ENCODE measurements at regions not wholly inside any gene's neighbourhood (a gene's known extent, or its start where the extent isn't known, plus 50 kb on each side); places are given as distances from the start of the nearest gene placed in this dataset.
A peak's percentile ranks its signal among the peaks of the same experiment; 100 is the strongest.

DNA sequence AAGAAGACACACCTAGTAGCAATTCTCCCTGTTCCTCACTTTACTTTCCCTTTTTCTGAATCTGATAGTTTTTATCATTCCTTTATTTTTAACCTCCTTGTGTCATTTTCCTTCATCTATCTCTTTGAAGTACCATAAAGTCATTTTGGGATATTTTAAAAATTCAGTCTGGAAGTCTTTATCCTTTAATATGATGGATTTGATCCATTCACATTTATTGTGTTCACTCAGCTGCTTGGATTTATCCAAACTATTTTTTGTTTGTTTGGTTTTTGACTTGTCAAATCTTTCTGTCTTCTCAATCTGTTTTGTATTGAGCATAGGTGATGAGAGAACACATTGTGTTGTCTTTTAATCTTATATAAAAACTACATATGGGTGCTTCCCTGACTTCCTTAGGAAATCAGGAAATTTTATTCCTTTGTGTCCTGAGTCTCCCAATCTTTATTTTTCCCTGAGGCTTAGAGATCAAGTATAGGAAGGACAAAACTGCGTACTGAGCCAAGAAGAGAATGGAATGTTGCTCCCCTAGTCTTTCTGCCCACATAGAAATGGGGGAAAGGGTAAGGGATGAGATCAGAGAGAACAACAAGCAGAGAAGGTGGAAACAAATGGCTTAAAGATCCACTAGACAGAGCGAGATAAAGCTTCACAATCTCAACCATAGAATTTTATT is 132.7 kb upstream of the HABP2 start:
- DNase-seq (ENCODE audit: low read depth): no peak

DNA sequence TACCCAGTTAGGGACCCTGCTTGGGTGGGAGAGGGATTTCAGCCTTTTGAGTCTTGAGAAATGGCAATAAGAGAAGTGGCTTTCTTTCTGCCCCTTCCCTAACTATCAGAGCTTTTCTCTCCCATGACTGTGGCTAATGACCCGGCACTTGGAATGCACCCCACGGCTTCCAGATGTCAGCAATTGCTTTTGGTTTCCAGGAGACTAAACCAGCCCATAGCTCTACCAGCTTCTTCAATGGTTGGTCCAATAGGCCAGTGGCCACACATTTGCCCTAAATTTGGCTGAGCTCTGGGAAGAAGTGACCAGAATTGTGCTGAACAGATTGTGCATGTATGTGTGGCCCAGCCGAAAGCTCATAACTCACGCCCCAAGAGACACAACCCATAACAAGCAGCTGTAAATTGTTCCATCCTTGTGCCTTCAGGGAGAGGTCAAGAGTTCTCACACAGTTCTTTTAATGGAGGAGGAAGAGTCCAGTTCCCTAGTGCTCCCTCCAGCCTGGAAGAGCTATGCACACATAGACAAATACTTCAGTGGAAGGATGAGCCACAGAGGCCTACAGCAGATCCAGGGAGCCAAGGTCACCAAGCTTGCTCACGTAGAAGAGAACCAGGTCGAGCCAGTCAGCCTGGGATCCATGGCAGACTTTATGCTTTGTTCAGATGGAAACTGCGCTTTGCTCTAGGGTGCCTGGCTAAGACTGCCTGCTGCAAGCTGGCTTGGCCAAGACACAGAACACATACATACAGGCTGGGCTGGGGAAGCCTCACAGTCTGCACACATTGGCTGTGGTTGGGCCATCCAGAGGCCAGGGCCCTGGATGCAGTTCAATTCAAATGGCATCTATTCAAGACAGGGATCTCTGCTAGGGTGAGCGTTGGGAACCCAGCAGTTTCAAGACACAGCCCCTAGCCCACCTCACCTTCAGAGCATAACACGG is 131.8 kb upstream of the HABP2 start:
- DNase-seq (ENCODE audit: low read depth): no peak

DNA sequence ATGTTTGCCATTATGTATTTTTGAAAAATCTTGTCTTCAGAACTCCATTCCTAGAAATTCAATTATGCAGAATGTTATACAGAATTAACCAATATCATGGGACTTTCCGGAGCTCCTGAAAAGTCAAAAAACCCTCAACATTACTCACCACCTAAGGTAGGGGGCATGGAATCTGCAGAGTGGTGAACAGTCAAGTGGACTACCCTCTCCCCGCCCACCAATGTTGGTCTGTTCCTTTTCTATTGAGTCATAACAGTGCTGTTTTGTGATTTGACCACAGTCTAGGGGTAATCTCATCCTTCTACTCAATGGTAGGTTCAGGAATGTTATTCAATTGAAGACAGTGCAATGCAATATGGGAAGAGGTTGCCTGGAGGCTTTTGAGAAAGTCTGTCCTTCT is 130.5 kb upstream of the HABP2 start:
- DNase-seq (ENCODE audit: low read depth): no peak

DNA sequence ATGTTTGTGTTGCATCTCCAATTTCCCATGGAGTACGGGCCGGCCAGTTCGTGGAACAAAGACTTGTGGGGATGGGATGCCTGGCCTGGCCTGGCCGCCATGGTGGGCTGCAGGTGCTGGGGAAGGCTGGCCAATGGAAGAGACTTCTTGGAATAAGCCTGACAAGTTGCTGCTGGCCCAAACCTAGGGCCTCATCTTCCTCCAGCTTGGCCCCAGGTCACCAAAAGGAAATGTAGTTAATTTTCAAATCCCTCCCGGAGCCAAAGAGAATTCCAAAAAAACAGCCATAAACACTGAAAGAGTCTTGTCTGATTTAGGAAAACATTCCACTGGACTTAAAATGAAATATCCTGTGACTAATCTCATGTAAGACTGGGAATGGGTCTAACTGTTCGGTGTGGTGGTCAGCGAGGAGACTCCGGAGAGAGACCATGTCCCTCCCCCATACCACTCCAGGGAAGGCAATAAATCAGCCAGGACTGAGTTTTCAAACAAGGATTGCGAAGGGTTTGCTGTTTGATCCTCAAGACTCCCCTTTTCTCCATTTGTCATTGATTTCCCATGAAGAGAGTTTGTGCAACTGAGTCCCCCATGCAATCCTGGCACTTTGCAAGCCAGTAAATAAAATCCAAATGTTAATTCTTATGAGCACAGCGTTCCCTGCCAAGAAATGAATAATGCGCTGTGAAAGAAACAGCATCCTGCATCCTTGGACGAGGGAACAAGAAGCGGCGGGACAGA is 128.7 kb upstream of the HABP2 start:
- no peak for DNase-seq (ENCODE audit: low read depth)

DNA sequence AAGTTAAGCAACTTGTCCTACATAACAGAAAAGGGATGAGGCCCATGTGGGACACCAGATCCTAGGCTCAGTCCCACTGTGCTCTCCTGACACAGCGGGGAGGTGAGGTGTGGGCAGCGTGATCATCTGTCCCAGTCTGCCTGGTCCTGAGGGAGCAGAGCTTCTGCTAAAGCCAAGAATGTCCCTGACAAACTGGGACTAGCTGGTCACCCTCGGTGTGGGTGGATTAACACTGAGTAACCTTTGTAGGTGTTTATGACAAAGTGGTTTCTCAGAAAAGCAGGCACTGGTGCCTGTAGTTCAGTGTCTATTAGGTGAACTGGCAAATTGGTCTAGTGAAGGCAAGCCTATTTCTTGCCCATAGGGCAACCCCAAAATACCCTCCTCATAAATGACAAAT is 127.8 kb upstream of the HABP2 start:
- DNase-seq (ENCODE audit: low read depth): no peak

DNA sequence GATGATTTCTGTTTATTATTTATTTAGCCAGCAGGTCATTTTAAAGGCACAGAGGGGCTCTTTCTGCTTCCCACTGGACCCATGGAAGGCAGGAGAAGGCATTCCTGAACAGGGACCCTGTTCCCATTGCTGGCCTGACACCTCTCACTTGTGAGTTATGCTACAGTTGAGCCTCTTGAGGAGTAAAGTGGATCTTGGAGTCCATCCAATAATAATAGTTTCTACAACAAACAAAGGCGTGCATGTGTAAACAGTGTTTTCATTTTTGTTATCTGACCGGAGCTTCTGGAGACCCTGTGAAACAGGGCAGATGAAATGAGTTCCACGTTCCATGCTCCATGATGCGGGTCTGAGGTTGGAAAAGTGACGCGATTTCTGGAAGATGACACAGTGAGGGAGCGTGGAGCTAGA is 127.3 kb upstream of the HABP2 start:
- no peak for DNase-seq (ENCODE audit: low read depth)

DNA sequence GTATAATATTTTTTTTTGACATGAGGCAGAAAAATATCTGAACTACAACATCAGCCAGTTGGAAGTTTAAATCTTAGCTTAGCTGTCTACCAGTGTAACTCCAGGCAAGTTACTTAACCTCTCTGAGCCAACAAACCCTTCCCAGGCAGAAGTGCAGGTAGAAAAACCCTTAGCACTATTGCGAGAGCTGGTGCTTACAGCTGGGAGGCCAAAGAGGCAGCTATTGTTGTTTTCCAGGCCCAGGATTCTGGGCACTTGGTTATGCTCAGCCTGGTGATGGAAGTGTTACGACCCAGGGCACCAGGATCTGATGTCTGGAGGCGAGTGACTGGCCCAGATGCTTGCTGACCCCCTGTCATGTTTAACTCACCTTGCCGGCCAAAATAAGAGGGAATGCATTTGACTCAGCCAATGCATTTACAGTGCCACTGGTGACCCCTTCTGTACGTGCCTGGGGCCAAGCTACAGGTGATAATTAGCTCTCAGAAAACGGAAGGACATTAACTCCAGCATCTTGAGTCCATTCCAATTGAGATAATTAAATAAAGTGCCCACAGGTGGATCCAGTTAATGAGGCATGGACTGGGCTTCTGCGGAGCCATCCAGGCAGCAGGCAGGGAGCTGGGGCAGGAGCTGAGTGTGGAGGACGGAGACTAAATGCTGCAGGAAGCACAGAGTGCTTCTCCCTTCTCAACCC is 126.5 kb upstream of the HABP2 start:
- no peak for DNase-seq (ENCODE audit: low read depth)

DNA sequence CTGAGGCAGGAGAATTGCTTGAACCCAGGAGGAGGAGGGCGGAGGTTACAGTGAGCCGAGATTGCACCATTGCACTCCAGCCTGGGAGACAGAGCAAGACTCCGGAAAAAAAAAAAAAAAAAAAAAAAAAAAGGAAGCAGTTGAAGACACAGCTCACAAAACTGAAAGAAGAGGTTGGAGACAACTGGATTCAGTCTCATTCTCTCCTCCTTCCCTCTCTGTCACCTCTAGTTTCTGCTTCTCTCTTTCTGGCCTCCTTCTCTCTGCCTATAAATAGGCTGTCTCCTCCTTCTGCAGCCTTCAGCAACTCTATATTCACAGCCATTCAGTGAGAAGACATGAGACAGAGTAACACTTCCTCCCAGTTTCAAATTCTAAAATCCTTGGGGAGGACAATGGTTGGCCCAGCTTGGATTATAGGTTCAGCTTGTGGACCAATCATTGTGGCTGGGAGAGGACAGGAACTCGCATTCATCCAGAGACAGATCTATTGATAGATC is 125.6 kb upstream of the HABP2 start:
- no peak for DNase-seq (ENCODE audit: low read depth)

DNA sequence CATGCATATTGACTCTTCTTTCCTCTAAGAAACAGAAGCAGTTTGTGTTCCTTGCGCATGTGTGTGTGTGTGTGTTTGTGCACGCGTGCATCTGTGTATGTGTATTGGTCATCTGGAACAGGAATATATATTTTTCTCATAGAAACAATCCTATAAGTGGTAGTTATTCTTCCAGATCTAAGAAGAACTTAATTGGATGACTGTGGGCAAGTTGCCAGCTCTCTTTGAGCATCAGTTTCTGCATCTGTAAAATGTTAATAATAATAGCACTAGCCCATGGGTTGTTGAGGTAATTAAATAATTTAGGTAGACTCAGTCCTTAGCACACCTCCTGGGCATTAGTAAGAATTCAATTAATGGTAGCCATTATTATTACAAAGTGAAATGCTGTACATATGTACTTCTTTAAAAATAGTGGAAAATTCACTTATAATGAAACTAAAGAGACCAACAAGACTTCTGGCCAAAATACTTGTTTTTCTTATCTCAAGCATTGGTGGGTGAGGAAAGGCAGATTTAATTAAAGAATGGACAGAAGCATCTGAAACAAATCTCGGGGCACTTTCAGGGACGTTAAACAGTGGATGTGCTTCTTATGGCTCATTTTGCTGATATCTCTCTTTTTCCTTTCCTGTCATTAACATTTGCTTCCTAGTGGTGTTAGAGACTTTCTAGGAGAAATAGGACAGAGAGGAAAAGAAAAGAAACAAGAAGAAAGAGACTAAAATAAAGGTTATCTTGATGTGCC is 124.9 kb upstream of the HABP2 start:
- DNase-seq (ENCODE audit: low read depth): no peak

DNA sequence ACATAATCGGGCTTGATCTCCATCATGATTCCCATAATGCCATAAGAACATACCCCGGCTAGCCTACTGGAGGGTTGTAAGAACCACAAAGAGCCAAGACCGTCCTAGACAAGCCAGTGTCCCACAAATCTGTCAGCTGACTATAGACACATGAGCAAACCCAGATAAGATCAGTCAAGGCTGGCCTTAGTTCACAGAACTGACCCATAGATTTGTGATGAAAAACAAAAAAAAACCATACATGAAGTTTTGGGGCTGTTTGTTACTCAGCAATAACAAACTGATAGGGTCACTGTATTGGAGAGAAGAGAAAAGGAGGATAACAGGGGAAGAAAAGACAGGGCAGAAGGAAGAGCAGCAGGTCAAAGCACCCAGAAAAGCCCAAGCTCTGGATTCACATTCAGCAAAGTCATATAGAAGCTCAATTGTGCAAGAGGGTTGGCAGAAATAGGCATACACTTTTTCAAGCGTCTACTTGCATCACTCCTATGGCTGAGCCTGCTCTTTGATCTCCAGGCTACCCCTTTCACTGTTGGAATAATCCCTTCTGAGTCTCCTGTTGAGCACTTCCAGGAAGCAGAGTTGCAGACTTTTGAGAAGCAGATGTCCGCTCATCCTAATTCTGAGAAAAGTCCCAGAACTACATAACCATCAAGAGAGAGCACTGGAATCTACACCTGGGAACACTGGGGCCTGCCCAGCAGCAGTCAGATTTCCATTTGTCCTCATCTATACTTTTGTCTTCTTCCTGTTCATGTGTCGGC is 122.0 kb upstream of the HABP2 start:
- no peak for DNase-seq (ENCODE audit: low read depth)

DNA sequence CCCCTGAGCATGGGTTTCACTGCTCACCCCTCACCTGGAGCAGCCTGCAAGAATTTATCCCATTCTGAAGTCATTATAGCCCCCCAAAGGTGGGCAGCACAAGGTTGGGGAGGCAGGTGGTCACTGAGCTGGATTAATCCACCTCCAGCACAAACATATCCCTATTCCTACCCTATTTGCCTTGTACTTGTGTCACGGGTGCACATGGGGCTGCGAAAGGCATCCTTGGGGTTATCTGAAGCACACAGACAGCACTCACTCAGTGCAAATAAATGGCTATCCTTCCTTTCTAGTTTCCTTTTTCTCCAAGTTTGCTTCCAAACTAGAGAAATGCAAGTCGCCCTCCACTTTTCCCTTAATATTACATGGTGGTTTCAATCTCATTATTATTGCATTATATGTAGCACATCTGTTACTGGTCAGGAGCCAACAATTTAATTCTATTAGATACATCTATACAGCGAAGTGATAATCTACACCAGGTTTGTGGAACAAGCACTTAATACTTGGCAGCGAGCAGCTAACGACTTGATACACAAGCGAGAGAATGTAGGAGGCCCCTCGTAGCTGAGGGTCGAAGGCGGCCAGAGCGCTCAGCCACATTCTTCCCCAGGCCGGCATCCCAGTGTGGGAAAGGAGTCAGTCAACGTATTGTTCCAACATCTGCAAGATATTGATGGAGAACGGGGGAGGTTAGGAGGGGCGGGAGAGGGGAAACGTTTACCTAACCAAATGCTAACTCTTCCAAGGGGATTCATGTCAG is 121.3 kb upstream of the HABP2 start:
- peak; percentile 24 for DNase-seq (ENCODE audit: low read depth)

DNA sequence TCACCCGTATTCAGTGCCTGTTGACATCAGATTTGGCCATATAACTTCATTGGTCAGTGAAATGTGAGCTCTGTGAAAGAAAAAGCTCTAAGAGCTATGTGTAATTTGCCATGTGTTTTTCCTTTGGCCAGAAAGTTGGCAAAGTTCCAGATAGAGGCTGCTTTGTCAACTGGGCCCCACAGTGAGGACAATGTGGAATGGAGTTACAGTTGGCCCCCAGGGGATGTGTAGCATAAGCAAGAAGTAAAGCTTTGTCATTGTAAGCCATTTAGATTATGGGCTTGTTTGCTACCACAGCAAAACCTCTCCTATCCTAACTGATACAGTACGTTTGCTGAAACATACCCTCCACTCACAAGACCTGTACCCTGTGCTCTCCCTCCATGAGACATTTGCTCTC is 119.1 kb upstream of the HABP2 start:
- no peak for DNase-seq (ENCODE audit: low read depth)

DNA sequence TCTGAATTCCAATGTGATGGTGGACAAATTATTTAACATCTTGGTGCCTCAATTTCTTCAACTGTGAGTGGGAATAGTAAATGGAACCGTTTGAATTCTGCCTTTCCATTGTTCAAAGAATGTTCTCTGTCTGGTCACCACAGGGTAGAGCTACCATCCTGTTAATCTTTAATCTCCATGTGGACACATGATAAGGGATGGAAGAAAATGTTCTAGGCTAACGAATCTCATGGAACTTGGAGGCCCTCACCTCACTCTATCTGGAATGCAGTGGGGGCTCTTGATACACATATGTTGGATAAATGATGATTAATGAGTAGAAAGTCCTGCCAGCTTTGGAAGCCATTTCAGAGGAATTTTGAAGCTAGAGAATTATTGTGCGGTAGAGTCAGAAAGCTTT is 118.5 kb upstream of the HABP2 start:
- DNase-seq (ENCODE audit: low read depth): no peak

DNA sequence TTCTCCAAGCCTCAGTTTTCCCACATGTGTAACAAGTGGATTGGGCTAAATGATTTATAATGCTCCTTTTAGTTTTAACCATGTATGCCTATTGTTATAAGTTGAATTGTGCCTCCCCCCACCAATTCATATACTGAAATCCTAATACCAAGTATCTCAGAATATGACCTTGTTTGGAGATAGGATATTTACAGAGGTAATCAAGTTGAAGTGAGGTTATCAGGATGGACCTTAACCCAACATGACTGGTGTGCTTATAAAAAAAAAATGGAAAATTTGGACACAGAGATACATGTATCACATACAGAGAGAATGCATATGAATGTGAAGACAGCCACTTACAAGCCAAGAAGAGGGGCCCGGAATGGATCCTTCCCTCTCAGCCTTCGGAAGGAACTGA is 117.9 kb upstream of the HABP2 start:
- DNase-seq (ENCODE audit: low read depth): no peak

DNA sequence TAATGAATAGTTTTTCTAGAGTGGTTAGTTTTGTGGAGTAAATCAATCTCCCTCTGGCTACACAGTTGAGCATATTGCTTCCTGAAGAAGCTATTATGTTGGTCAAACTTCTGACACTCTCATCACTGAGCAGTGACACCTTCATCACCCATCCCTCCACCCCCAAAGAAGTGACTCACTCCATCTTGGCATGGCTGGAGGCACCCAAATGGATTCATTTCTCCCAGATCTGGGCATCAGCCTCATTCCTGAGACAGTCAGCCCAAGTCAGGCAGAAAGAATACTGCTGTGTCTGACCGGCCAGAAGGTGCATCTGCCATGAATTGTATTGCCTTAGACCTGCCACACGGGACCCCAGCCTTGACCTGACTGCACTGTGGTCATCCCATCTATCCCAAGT is 117.0 kb upstream of the HABP2 start:
- DNase-seq (ENCODE audit: low read depth): no peak

DNA sequence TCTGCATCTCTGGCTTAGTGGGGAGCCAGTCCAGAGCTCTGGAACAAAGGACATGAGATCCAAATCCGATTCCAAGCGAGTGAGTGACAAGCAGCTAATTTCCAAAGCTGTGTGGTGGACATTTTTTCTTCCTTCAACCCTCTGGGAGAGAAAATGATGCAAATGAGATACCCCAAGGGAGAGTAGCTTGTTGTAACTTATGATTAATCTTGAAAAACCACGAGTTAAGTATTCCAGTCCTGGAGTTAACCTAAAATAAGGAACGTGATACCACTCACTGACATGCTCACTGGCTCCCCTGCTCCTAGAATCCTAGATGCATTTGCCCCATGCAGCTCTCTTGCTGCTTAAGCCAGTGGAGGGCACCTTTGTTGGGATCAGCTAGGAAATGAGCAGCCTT is 116.0 kb upstream of the HABP2 start:
- DNase-seq (ENCODE audit: low read depth): no peak

DNA sequence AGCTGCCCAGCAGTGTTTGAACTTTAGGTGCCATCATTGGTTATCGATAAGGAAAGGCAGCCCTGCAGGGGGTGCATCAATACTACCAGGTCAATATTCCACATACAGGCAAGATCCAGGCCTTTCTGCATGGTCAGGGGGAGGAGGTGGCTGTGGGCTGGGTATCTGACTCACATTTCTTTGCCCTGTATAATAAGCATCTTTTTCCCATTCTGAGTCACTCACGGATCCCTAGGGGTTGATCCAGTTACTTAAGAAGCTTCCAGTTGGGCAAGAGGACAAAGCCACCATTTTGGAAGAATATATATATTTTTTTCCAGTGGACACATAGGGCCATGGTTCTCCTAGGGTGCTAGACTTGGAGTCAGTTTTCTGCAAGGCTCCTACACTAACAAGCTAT is 114.2 kb upstream of the HABP2 start:
- DNase-seq (ENCODE audit: low read depth): peak; percentile 50

DNA sequence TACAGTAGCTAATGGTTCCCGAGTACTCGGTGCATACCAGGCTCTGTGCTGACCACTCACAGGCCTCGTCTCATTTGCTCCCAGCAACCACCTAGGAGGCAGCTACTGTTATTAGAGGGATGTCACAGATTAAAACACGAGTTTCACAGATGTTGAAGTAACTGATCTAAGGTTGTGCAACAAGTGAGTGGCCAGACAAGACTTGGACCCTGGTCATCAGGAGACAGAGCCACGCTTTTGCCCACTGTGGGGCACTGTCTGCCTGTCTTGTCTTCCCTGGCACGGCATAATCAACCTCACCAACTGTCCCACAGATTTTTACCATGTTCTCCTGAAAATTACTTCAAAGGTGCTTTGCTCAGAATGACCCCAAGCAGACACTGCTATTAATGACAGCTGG is 111.6 kb upstream of the HABP2 start:
- DNase-seq (ENCODE audit: low read depth): no peak

DNA sequence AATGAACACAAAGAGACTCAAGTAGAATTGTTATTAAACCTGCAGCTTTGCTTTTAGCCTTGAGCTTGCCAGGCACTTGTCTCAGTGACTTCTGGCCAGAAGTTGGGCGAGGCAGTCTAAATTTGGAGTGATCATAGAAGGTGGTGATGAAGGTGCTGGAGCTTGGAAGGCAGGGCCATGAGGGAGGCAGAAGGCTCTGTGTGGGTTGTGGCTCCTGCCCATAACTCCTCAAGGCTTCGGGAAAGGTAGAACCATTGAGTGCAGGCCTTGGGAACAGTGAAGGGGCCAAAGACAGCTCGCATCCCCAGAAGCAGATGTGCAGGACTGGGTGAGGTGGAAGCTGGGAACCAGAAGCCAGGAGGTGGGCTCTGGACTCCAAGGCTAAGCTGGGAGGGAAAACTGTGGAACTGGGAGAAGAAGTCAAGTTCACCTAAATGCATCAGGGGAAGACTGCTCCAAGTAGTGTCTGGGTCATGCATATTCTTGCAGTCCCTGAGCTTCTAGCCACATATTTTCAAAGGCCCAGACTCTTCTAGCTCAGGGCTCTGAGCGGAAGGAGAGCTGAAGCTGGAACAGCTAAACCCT is 111.1 kb upstream of the HABP2 start:
- no peak for DNase-seq (ENCODE audit: low read depth)
